ENCODE measurements at regions not wholly inside any gene's neighbourhood (a gene's known extent, or its start where the extent isn't known, plus 50 kb on each side); places are given as distances from the start of the nearest gene placed in this dataset.
"Not testable (repeated sequence)": the region's sequence is repeated elsewhere in the genome, so short reads cannot be mapped to it uniquely, and the experiment has no call there.

GRCh38 chr4:32684160-32684559, 1964.0 kb downstream of the PCDH7 start:
- Mint-ChIP-seq H3K27ac (no peak overlapping the region), H3K4me3 (no peak overlapping the region), H3K27me3 (no peaks in the 10 kb centered on the region), H3K9me3 (peaks cover 0 to 25% (median 12%) of the 10 kb centered on the region in 8 donors), H3K4me1 (no peaks in the 10 kb centered on the region), H3K36me3 (no peaks in the 10 kb centered on the region)
- Histone ChIP-seq H3K27me3 (ENCODE audit: insufficient read depth, low read length) (no peaks in the 10 kb centered on the region), H3K4me1 (ENCODE audit: insufficient read depth, low read length) (no peaks in the 10 kb centered on the region), H3K4me3 (ENCODE audit: low read length in 2 of 2) (no peak overlapping the region), H3K27ac (ENCODE audit: low read depth, low read length) (no peak overlapping the region), H3K36me3 (ENCODE audit: insufficient read depth, low read length) (no peaks in the 10 kb centered on the region), H3K9me3 (ENCODE audit: control insufficient read depth in 1 of 2, low read length in 2 of 2) (peaks cover 0 to 4% of the 10 kb centered on the region in 2 donors)
- no peak for DNase-seq
- CTCF ChIA-PET (ENCODE audit: partially characterized antibody) = no interaction called here
- intact Hi-C loops (cut with micrococcal nuclease) = no loop called here
- POLR2A ChIA-PET (ENCODE audit: partially characterized antibody) = no interaction called here

- Histone ChIP-seq H3K4me1 (ENCODE audit: insufficient read depth, low read length) (no peaks in the 10 kb centered on the region), H3K27me3 (ENCODE audit: insufficient read depth, low read length) (no peaks in the 10 kb centered on the region), H3K27ac (ENCODE audit: low read depth, low read length) (no peak overlapping the region), H3K9me3 (ENCODE audit: control insufficient read depth in 1 of 2, low read length in 2 of 2) (peaks cover 0 to 4% of the 10 kb centered on the region in 2 donors), H3K36me3 (ENCODE audit: insufficient read depth, low read length) (no peaks in the 10 kb centered on the region), H3K4me3 (ENCODE audit: low read length in 2 of 2) (no peak overlapping the region)
- Mint-ChIP-seq H3K36me3 (no peaks in the 10 kb centered on the region), H3K4me1 (no peaks in the 10 kb centered on the region), H3K9me3 (peaks cover 0 to 14% (median 6%) of the 10 kb centered on the region in 8 donors), H3K27me3 (no peaks in the 10 kb centered on the region), H3K4me3 (no peak overlapping the region), H3K27ac (no peak overlapping the region)
- ChIA-PET POLR2A (ENCODE audit: partially characterized antibody) (no interaction called here), CTCF (ENCODE audit: partially characterized antibody) (no interaction called here)
- intact Hi-C loops (cut with micrococcal nuclease) = no loop called here
- DNase-seq = no peak
Measured at GRCh38 chr4:32686123-32686522, 1966.0 kb downstream of the PCDH7 start.

DNA sequence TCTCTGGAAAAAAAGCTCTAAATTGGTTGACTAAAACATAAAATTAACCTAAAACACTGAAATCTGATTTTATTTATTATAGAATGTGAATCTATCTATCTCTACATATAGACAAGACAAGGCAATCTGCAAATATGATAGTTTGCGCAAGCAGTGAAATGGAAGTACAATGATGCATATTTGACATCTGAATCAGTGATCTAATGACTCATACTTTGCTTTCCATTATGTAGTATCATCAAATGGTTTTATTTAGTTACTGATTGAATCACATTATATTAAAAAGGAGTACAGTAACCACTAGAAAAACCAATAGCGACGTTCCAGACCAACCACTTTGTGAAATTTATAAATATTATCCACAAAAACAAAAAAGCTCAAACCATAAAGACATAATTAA, 1969.3 kb downstream of the PCDH7 start:
- CTCF ChIA-PET (ENCODE audit: partially characterized antibody) = no interaction called here
- H3K36me3 Mint-ChIP-seq = no peaks in the 10 kb centered on the region
- no peak for DNase-seq
- H3K4me3 Mint-ChIP-seq = no peak overlapping the region
- peaks cover 0 to 2% (median 0%) of the 10 kb centered on the region in 4 donors for H3K4me1 Mint-ChIP-seq
- Histone ChIP-seq H3K9me3 (ENCODE audit: control insufficient read depth in 1 of 2, low read length in 2 of 2) (peaks cover 0 to 4% of the 10 kb centered on the region in 2 donors), H3K27ac (ENCODE audit: low read depth, low read length) (no peak overlapping the region), H3K4me3 (ENCODE audit: low read length in 2 of 2) (no peak overlapping the region), H3K4me1 (ENCODE audit: insufficient read depth, low read length) (no peaks in the 10 kb centered on the region), H3K36me3 (ENCODE audit: insufficient read depth, low read length) (no peaks in the 10 kb centered on the region), H3K27me3 (ENCODE audit: insufficient read depth, low read length) (no peaks in the 10 kb centered on the region)
- H3K27me3 Mint-ChIP-seq = no peaks in the 10 kb centered on the region
- intact Hi-C loops (cut with micrococcal nuclease) = no loop called here
- POLR2A ChIA-PET (ENCODE audit: partially characterized antibody) = no interaction called here
- H3K9me3 Mint-ChIP-seq = peaks cover 2 to 17% (median 10%) of the 10 kb centered on the region in 8 donors
- no peak overlapping the region for H3K27ac Mint-ChIP-seq

- Histone ChIP-seq H3K9me3 (ENCODE audit: control insufficient read depth in 1 of 2, low read length in 2 of 2) (peaks cover 0 to 3% of the 10 kb centered on the region in 2 donors), H3K4me1 (ENCODE audit: insufficient read depth, low read length) (no peaks in the 10 kb centered on the region), H3K27me3 (ENCODE audit: insufficient read depth, low read length) (no peaks in the 10 kb centered on the region), H3K27ac (ENCODE audit: low read depth, low read length) (no peak overlapping the region), H3K36me3 (ENCODE audit: insufficient read depth, low read length) (no peaks in the 10 kb centered on the region), H3K4me3 (ENCODE audit: low read length in 2 of 2) (no peak overlapping the region)
- Mint-ChIP-seq H3K27ac (no peak overlapping the region), H3K4me1 (peaks cover 0 to 2% (median 0%) of the 10 kb centered on the region in 4 donors), H3K36me3 (no peaks in the 10 kb centered on the region), H3K27me3 (no peaks in the 10 kb centered on the region), H3K4me3 (no peak overlapping the region), H3K9me3 (peaks cover 2 to 31% (median 17%) of the 10 kb centered on the region in 8 donors)
- ChIA-PET CTCF (ENCODE audit: partially characterized antibody) (no interaction called here), POLR2A (ENCODE audit: partially characterized antibody) (no interaction called here)
- intact Hi-C loops (cut with micrococcal nuclease) = no loop called here
- no peak for DNase-seq
Measured at GRCh38 chr4:32697281-32697814, 1977.2 kb downstream of the PCDH7 start.

- POLR2A ChIA-PET (ENCODE audit: partially characterized antibody) = no interaction called here
- Mint-ChIP-seq H3K4me3 (no peak overlapping the region), H3K27ac (peak overlapping the region in 1 of 7 donors; percentile 20), H3K4me1 (no peaks in the 10 kb centered on the region), H3K9me3 (peaks cover 0 to 14% (median 6%) of the 10 kb centered on the region in 8 donors), H3K36me3 (no peaks in the 10 kb centered on the region), H3K27me3 (no peaks in the 10 kb centered on the region)
- peaks cover 0 to 3% of the 10 kb centered on the region in 2 donors for H3K9me3 ChIP-seq (ENCODE audit: control insufficient read depth in 1 of 2, low read length in 2 of 2)
- intact Hi-C loops (cut with micrococcal nuclease) = no loop called here
- H3K36me3 ChIP-seq (ENCODE audit: insufficient read depth, low read length) = no peaks in the 10 kb centered on the region
- CTCF ChIA-PET (ENCODE audit: partially characterized antibody) = no interaction called here
- H3K4me3 ChIP-seq (ENCODE audit: low read length in 2 of 2) = no peak overlapping the region
- no peaks in the 10 kb centered on the region for H3K27me3 ChIP-seq (ENCODE audit: insufficient read depth, low read length)
- no peaks in the 10 kb centered on the region for H3K4me1 ChIP-seq (ENCODE audit: insufficient read depth, low read length)
- no peak overlapping the region for H3K27ac ChIP-seq (ENCODE audit: low read depth, low read length)
- no peak for DNase-seq
Measured at GRCh38 chr4:32700838-32701237, 1980.7 kb downstream of the PCDH7 start.

GRCh38 chr4:32706893-32707292, 1986.7 kb downstream of the PCDH7 start:
- Histone ChIP-seq H3K27ac (ENCODE audit: low read depth, low read length) (no peak overlapping the region), H3K27me3 (ENCODE audit: insufficient read depth, low read length) (no peaks in the 10 kb centered on the region), H3K4me3 (ENCODE audit: low read length in 2 of 2) (no peak overlapping the region), H3K4me1 (ENCODE audit: insufficient read depth, low read length) (no peaks in the 10 kb centered on the region), H3K9me3 (ENCODE audit: control insufficient read depth in 1 of 2, low read length in 2 of 2) (no peaks in the 10 kb centered on the region), H3K36me3 (ENCODE audit: insufficient read depth, low read length) (no peaks in the 10 kb centered on the region)
- no peaks in the 10 kb centered on the region for H3K27me3 Mint-ChIP-seq
- ChIA-PET POLR2A (ENCODE audit: partially characterized antibody) (no interaction called here), CTCF (ENCODE audit: partially characterized antibody) (no interaction called here)
- H3K27ac Mint-ChIP-seq = no peak overlapping the region
- no peaks in the 10 kb centered on the region for H3K36me3 Mint-ChIP-seq
- H3K9me3 Mint-ChIP-seq = peaks cover 0 to 21% (median 9%) of the 10 kb centered on the region in 8 donors
- DNase-seq = no peak
- H3K4me3 Mint-ChIP-seq = no peak overlapping the region
- intact Hi-C loops (cut with micrococcal nuclease) = no loop called here
- no peaks in the 10 kb centered on the region for H3K4me1 Mint-ChIP-seq

DNA sequence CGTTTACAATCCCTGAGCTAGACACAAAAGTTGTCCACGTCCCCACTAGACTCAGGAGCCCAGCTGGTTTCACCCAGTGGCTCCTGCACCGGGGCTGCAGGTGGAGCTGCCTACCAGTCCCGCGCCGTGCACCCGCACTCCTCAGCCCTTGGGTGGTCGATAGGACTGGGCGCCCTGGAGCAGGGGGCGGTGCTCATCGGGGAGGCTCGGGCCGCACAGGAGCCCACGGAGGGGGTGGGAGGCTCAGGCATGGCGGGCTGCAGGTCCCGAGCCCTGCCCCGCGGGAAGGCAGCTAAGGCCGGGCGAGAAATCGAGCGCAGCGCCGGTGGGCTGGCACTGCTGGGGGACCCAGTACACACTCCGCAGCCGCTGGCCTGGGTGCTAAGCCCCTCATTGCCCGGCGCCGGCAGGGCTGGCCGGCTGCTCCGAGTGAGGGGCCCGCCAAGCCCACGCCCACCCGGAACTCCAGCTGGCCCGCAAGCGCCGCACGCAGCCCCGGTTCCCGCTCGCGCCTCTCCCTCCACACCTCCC, 1996.0 kb downstream of the PCDH7 start:
- intact Hi-C loops (cut with micrococcal nuclease); H3K4me3 ChIP-seq (ENCODE audit: low read length in 2 of 2); H3K27ac ChIP-seq (ENCODE audit: low read depth, low read length); H3K9me3 ChIP-seq (ENCODE audit: control insufficient read depth in 1 of 2, low read length in 2 of 2); H3K36me3 ChIP-seq (ENCODE audit: insufficient read depth, low read length); POLR2A ChIA-PET (ENCODE audit: partially characterized antibody); H3K36me3 Mint-ChIP-seq; H3K27ac Mint-ChIP-seq; H3K27me3 Mint-ChIP-seq; H3K4me1 ChIP-seq (ENCODE audit: insufficient read depth, low read length); CTCF ChIA-PET (ENCODE audit: partially characterized antibody); H3K27me3 ChIP-seq (ENCODE audit: insufficient read depth, low read length); H3K4me1 Mint-ChIP-seq; H3K4me3 Mint-ChIP-seq; DNase-seq: not testable (repeated sequence)
- H3K9me3 Mint-ChIP-seq = peaks cover 2 to 28% (median 16%) of the 10 kb centered on the region in 8 donors
